Endothelial cell (in vitro differentiated cells): ENCODE measurements at regions not wholly inside any gene's neighbourhood (a gene's known extent, or its start where the extent isn't known, plus 50 kb on each side); places are given as distances from the start of the nearest gene placed in this dataset.

Experiments
- DNase-seq: peaks from one replicate; pipeline ENCODE4 v3.0.0; 2021; ENCODE audit warnings: low spot score
- H3K27ac Mint-ChIP-seq: one replicate; pipeline ENCODE4 v1.8.0; 2021; ENCODE audit warnings: mixed read lengths, inconsistent platforms; ENCODE audit not compliant: unreplicated experiment
- H3K27me3 Mint-ChIP-seq: one replicate; pipeline ENCODE4 v1.8.0; 2021; ENCODE audit warnings: mild to moderate bottlenecking, moderate library complexity, mixed read lengths, inconsistent platforms; ENCODE audit not compliant: unreplicated experiment
- H3K36me3 Mint-ChIP-seq: one replicate; pipeline ENCODE4 v1.8.0; 2021; ENCODE audit warnings: mild to moderate bottlenecking, low read depth, mixed read lengths, inconsistent platforms; ENCODE audit not compliant: unreplicated experiment
- H3K4me1 Mint-ChIP-seq: one replicate; pipeline ENCODE4 v1.8.0; 2021; ENCODE audit warnings: mild to moderate bottlenecking, mixed read lengths, inconsistent platforms; ENCODE audit not compliant: unreplicated experiment
- H3K4me3 Mint-ChIP-seq: one replicate; pipeline ENCODE4 v1.8.0; 2021; ENCODE audit warnings: mild to moderate bottlenecking, mixed read lengths, inconsistent platforms; ENCODE audit not compliant: unreplicated experiment
- H3K9me3 Mint-ChIP-seq: one replicate; pipeline ENCODE4 v1.8.0; 2021; ENCODE audit warnings: mixed read lengths, inconsistent platforms; ENCODE audit not compliant: unreplicated experiment
- CTCF ChIP-seq: fragments of 200-600 bp; sonication (generic); IDR thresholded peaks from one replicate; pipeline ENCODE4 v1.5.0; 2021; ENCODE audit warnings: antibody characterized with exemption; ENCODE audit not compliant: unreplicated experiment

- Mint-ChIP-seq H3K4me1 (no peaks in the 10 kb centered on the region), H3K27me3 (no peaks in the 10 kb centered on the region), H3K27ac (no peak overlapping the region), H3K36me3 (no peaks in the 10 kb centered on the region), H3K4me3 (no peak overlapping the region), H3K9me3 (no peaks in the 10 kb centered on the region)
- no peak for DNase-seq
- TF ChIP-seq CTCF: no peak
Observed at GRCh38 chr5:89241186-89241585, 358.2 kb upstream of the MEF2C start.

- H3K4me1 Mint-ChIP-seq: no peaks in the 10 kb centered on the region
- TF ChIP-seq CTCF: no peak
- H3K27ac Mint-ChIP-seq: no peak overlapping the region
- no peak for DNase-seq
- H3K27me3 Mint-ChIP-seq: no peaks in the 10 kb centered on the region
- no peaks in the 10 kb centered on the region for H3K36me3 Mint-ChIP-seq
- H3K9me3 Mint-ChIP-seq: no peaks in the 10 kb centered on the region
- no peak overlapping the region for H3K4me3 Mint-ChIP-seq
Observed at GRCh38 chr5:89236900-89237299, 353.9 kb upstream of the MEF2C start.

- Mint-ChIP-seq H3K27ac (no peak overlapping the region), H3K36me3 (no peaks in the 10 kb centered on the region), H3K4me1 (no peaks in the 10 kb centered on the region), H3K4me3 (no peak overlapping the region), H3K27me3 (no peaks in the 10 kb centered on the region), H3K9me3 (no peaks in the 10 kb centered on the region)
- no peak for TF ChIP-seq CTCF
- no peak for DNase-seq
Observed at GRCh38 chr5:89233462-89233861, 350.5 kb upstream of the MEF2C start.

GRCh38 chr5:89232139-89232603 is 349.2 kb upstream of the MEF2C start:
- no peak overlapping the region for H3K27ac Mint-ChIP-seq
- no peak overlapping the region for H3K4me3 Mint-ChIP-seq
- no peak for DNase-seq
- TF ChIP-seq CTCF: no peak
- no peaks in the 10 kb centered on the region for H3K4me1 Mint-ChIP-seq
- H3K27me3 Mint-ChIP-seq: no peaks in the 10 kb centered on the region
- no peaks in the 10 kb centered on the region for H3K9me3 Mint-ChIP-seq
- H3K36me3 Mint-ChIP-seq: no peaks in the 10 kb centered on the region

- Mint-ChIP-seq H3K36me3 (no peaks in the 10 kb centered on the region), H3K4me3 (no peak overlapping the region), H3K27ac (no peak overlapping the region), H3K4me1 (no peaks in the 10 kb centered on the region), H3K27me3 (no peaks in the 10 kb centered on the region), H3K9me3 (no peaks in the 10 kb centered on the region)
- TF ChIP-seq CTCF: no peak
- no peak for DNase-seq
Observed at GRCh38 chr5:89230178-89230577, 347.2 kb upstream of the MEF2C start.
